Activated CD8-positive, alpha-beta memory T cell treated with anti-CD3 and anti-CD28 coated beads for 36 hours (primary cell): ENCODE measurements at regions not wholly inside any gene's neighbourhood (a gene's known extent, or its start where the extent isn't known, plus 50 kb on each side); places are given as distances from the start of the nearest gene placed in this dataset.
"Not testable (repeated sequence)": the region's sequence is repeated elsewhere in the genome, so short reads cannot be mapped to it uniquely, and the experiment has no call there.

Experiments
- CTCF ChIA-PET: fragments of 350-600 bp; sonication (Branson Sonifier 250); formaldehyde crosslinking; loops from one replicate; lab custom pipeline; 2021; ENCODE audit warnings: antibody characterized with exemption; lab: Charles Lee
- POLR2A ChIA-PET: fragments of 350-600 bp; sonication (Branson Sonifier 250); formaldehyde crosslinking; loops from one replicate; lab custom pipeline; 2021; ENCODE audit warnings: antibody characterized with exemption; lab: Charles Lee

GRCh38 chr4:133424605-133425004 lies 275.5 kb downstream of the PCDH10 start:
- ChIA-PET CTCF (no interaction called here), POLR2A (no interaction called here)

- POLR2A ChIA-PET, result no interaction called here
- CTCF ChIA-PET, result no interaction called here
These were observed 254.8 kb downstream of the PCDH10 start for GRCh38 chr4:133403913-133404312.

GRCh38 chr4:133402616-133403015 lies 253.5 kb downstream of the PCDH10 start:
- ChIA-PET CTCF (no interaction called here), POLR2A (no interaction called here)

- ChIA-PET POLR2A (no interaction called here), CTCF (no interaction called here)
These were observed 246.0 kb downstream of the PCDH10 start for GRCh38 chr4:133394971-133395627.

GRCh38 chr4:133390198-133390855 lies 241.2 kb downstream of the PCDH10 start:
- ChIA-PET POLR2A (no interaction called here), CTCF (no interaction called here)

- POLR2A ChIA-PET, result no interaction called here
- CTCF ChIA-PET, result no interaction called here
These were observed 239.9 kb downstream of the PCDH10 start for GRCh38 chr4:133389029-133389428.

GRCh38 chr4:133385161-133385954 lies 236.3 kb downstream of the PCDH10 start:
- CTCF ChIA-PET, result no interaction called here
- POLR2A ChIA-PET, result no interaction called here

GRCh38 chr4:133379681-133380438 lies 230.8 kb downstream of the PCDH10 start:
- POLR2A ChIA-PET, result no interaction called here
- CTCF ChIA-PET, result no interaction called here

GRCh38 chr4:133377286-133377685 lies 228.2 kb downstream of the PCDH10 start:
- POLR2A ChIA-PET, result no interaction called here
- CTCF ChIA-PET, result no interaction called here

- POLR2A ChIA-PET, result no interaction called here
- CTCF ChIA-PET, result no interaction called here
These were observed 223.6 kb downstream of the PCDH10 start for GRCh38 chr4:133372699-133373098.

- ChIA-PET CTCF (no interaction called here), POLR2A (no interaction called here)
These were observed 206.5 kb downstream of the PCDH10 start for GRCh38 chr4:133355633-133356032.

GRCh38 chr4:133347409-133347808 lies 198.3 kb downstream of the PCDH10 start:
- CTCF ChIA-PET, result no interaction called here
- POLR2A ChIA-PET, result no interaction called here

- CTCF ChIA-PET, result no interaction called here
- POLR2A ChIA-PET, result no interaction called here
These were observed 175.4 kb downstream of the PCDH10 start for GRCh38 chr4:133324491-133324890.

GRCh38 chr4:133323670-133324069 lies 174.6 kb downstream of the PCDH10 start:
- ChIA-PET POLR2A (no interaction called here), CTCF (no interaction called here)

GRCh38 chr4:133320576-133321170 lies 171.6 kb downstream of the PCDH10 start:
- POLR2A ChIA-PET, result no interaction called here
- CTCF ChIA-PET, result no interaction called here

GRCh38 chr4:133316909-133317308 lies 167.8 kb downstream of the PCDH10 start:
- CTCF ChIA-PET, result no interaction called here
- POLR2A ChIA-PET, result no interaction called here

GRCh38 chr4:133314991-133315390 lies 165.9 kb downstream of the PCDH10 start:
- ChIA-PET CTCF (no interaction called here), POLR2A (no interaction called here)

GRCh38 chr4:133287396-133287795 lies 138.3 kb downstream of the PCDH10 start:
- CTCF ChIA-PET, result no interaction called here
- POLR2A ChIA-PET, result no interaction called here

- POLR2A ChIA-PET, result no interaction called here
- CTCF ChIA-PET, result no interaction called here
These were observed 129.5 kb downstream of the PCDH10 start for GRCh38 chr4:133278591-133278990.

GRCh38 chr4:133277940-133278339 lies 128.8 kb downstream of the PCDH10 start:
- CTCF ChIA-PET, POLR2A ChIA-PET: not testable (repeated sequence)
